ENCODE measurements at regions not wholly inside any gene's neighbourhood (a gene's known extent, or its start where the extent isn't known, plus 50 kb on each side); places are given as distances from the start of the nearest gene placed in this dataset.

DNA sequence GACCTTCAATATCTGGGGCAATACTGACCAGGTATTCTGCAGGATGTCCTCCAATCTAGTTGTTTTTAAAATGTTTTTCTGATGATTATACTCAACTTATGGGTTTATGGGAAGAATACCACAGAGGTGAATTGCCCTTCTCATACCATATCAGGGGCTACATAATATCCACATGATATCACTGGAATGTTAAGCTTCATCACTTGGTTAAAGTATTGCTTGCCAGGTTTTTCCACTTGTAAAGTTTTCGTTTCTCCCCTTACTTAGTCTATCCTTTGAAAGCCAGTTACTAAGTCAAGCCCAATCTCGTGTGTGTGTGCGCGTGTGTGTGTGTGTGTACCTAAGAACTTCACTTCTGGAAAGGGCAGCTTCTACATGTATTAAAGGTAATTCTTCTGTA, 980.9 kb upstream of the FBXO33 start:
- no peaks in the 10 kb centered on the region for H3K27me3 ChIP-seq (ENCODE audit: control insufficient read depth, insufficient read depth, low read length)
- no peak overlapping the region for H3K4me3 ChIP-seq (ENCODE audit: low read depth, low read length)
- H3K36me3 ChIP-seq (ENCODE audit: control insufficient read depth, insufficient read depth, low read length): no peaks in the 10 kb centered on the region
- TF ChIP-seq, protein P1, sequence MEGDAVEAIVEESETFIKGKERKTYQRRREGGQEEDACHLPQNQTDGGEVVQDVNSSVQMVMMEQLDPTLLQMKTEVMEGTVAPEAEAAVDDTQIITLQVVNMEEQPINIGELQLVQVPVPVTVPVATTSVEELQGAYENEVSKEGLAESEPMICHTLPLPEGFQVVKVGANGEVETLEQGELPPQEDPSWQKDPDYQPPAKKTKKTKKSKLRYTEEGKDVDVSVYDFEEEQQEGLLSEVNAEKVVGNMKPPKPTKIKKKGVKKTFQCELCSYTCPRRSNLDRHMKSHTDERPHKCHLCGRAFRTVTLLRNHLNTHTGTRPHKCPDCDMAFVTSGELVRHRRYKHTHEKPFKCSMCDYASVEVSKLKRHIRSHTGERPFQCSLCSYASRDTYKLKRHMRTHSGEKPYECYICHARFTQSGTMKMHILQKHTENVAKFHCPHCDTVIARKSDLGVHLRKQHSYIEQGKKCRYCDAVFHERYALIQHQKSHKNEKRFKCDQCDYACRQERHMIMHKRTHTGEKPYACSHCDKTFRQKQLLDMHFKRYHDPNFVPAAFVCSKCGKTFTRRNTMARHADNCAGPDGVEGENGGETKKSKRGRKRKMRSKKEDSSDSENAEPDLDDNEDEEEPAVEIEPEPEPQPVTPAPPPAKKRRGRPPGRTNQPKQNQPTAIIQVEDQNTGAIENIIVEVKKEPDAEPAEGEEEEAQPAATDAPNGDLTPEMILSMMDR (IDR thresholded peaks at IDR 0.05; ENCODE audit: insufficient read depth, low read length, poor library complexity, severe bottlenecking): no peak
- no peak for DNase-seq (ENCODE audit: low read depth)

DNA sequence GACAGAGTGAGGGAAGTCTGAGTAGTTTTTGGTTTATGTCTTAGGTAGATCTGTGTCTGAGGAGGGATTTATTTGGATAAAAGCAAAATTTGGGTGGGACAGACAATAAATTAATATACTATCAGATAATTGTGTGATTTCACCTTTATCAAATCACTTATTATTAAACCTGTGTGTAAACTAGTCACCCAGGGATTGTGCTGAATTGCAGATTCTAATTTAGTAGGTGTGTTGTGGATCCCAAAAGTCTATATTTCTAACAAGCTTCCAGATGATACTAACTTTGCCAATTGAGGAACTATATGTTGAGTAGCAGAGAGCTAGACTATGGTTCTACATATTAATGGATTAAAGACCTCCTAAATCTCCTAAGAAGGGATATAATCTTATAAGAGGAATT, 978.5 kb upstream of the FBXO33 start:
- Histone ChIP-seq H3K4me3 (ENCODE audit: low read depth, low read length) (no peak overlapping the region), H3K27me3 (ENCODE audit: control insufficient read depth, insufficient read depth, low read length) (no peaks in the 10 kb centered on the region), H3K36me3 (ENCODE audit: control insufficient read depth, insufficient read depth, low read length) (no peaks in the 10 kb centered on the region)
- DNase-seq (ENCODE audit: low read depth): no peak
- TF ChIP-seq, protein P1 (IDR thresholded peaks at IDR 0.05; ENCODE audit: insufficient read depth, low read length, poor library complexity, severe bottlenecking): no peak

DNA sequence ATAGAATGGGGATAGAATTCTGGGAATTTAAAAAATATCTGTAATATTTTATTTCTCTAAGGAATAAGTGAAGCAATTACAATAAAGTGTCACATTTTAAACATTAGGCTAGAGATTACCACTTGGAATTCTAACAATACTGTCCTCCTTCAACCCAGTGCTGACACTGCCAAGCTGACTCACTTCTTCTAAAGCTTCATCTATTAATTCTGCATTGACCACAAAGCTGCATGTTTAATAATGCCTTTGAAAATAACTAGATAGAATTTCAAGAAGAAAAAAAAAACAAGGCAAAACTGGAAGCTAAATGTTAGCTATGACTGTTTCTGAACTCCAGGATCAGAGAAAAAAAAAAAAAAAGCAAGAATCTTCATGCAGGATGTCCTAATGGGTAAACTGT, 970.7 kb upstream of the FBXO33 start:
- H3K4me3 ChIP-seq (ENCODE audit: low read depth, low read length): no peak overlapping the region
- H3K36me3 ChIP-seq (ENCODE audit: control insufficient read depth, insufficient read depth, low read length): no peaks in the 10 kb centered on the region
- DNase-seq (ENCODE audit: low read depth): no peak
- H3K27me3 ChIP-seq (ENCODE audit: control insufficient read depth, insufficient read depth, low read length): no peaks in the 10 kb centered on the region
- TF ChIP-seq, protein P1 (IDR thresholded peaks at IDR 0.05; ENCODE audit: insufficient read depth, low read length, poor library complexity, severe bottlenecking): no peak

DNA sequence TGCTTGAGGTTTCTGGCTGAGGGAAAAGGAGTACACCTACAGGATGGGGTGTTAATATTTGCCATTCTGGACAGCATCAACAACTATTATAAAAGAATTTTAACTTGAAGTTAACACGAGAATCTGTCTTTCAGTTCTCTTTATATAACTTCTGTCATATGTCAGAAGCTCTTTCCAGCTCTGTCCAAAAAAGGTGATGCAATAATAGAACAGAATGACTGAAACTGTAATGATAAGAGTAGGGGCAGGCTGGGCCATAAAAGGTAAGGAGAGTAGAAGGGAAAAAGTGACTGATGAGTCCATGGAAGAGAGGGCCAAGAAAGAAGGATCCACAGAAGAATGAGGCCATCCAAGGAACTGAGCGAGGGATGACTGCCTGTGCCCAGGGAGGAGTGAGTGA, 966.7 kb upstream of the FBXO33 start:
- Histone ChIP-seq H3K4me3 (ENCODE audit: low read depth, low read length) (no peak overlapping the region), H3K36me3 (ENCODE audit: control insufficient read depth, insufficient read depth, low read length) (no peaks in the 10 kb centered on the region), H3K27me3 (ENCODE audit: control insufficient read depth, insufficient read depth, low read length) (no peaks in the 10 kb centered on the region)
- TF ChIP-seq, protein P1 (IDR thresholded peaks at IDR 0.05; ENCODE audit: insufficient read depth, low read length, poor library complexity, severe bottlenecking): no peak
- DNase-seq (ENCODE audit: low read depth): no peak

DNA sequence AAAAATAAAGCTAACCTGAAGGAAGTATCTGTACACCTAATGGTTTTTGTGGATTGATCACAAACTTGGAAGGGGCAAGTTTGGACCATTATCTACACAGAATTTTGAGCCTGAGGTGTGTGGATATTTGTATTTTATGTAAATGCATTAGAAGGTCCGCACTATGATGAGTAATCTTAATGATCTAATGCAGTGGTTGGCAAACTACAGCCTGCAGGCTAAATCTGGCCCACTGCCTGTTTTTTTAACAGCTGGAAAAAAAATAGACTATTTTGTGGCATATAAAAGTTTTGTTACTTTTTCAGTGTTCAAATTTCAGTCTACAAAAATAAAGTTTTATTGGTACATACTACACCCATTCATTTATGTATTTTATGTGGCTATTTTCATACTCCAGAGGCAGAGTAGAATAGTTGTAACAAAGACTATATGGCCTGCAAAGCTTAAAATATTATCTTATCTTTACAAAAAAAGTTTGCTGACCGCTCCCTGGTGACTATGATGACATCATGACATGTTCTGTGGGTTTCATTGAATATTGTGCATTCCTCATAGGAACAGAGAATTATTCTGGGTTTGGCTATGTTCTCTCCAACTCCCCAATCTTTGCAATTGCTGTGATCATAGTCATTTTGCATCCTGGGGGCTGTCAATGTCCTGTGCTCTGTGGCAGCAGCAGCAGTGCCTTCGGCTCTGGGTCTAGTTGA, 962.6 kb upstream of the FBXO33 start:
- H3K27me3 ChIP-seq (ENCODE audit: control insufficient read depth, insufficient read depth, low read length): no peaks in the 10 kb centered on the region
- no peak for DNase-seq (ENCODE audit: low read depth)
- TF ChIP-seq, protein P1 (IDR thresholded peaks at IDR 0.05; ENCODE audit: insufficient read depth, low read length, poor library complexity, severe bottlenecking): no peak
- H3K4me3 ChIP-seq (ENCODE audit: low read depth, low read length): no peak overlapping the region
- no peaks in the 10 kb centered on the region for H3K36me3 ChIP-seq (ENCODE audit: control insufficient read depth, insufficient read depth, low read length)

DNA sequence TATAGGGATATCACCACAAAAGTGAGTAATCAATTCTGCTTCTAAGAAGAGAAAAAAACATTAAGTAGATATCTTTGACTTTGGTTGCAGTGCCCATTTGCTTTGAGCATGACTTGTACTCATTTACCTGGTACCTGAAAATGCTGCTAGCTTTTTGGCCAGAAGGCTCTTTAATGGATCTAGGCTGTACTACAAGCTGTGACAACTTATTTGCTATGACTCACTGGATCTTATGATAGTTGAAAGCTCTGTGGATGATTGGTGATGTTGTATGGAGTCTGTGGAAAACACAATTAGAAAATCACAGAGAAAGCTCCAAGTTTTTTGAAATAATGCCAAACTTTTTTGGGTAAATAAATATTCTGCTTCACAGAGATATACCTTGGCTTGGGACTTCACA, 960.9 kb upstream of the FBXO33 start:
- no peaks in the 10 kb centered on the region for H3K36me3 ChIP-seq (ENCODE audit: control insufficient read depth, insufficient read depth, low read length)
- DNase-seq (ENCODE audit: low read depth): no peak
- TF ChIP-seq, protein P1 (IDR thresholded peaks at IDR 0.05; ENCODE audit: insufficient read depth, low read length, poor library complexity, severe bottlenecking): no peak
- no peaks in the 10 kb centered on the region for H3K27me3 ChIP-seq (ENCODE audit: control insufficient read depth, insufficient read depth, low read length)
- H3K4me3 ChIP-seq (ENCODE audit: low read depth, low read length): no peak overlapping the region
